HCT116 (cell line): ENCODE measurements at regions not wholly inside any gene's neighbourhood (a gene's known extent, or its start where the extent isn't known, plus 50 kb on each side); places are given as distances from the start of the nearest gene placed in this dataset.

ENCODE experiments used
- ATAC-seq: fragments of 200-7000 bp; cut with Tn5 transposase; 2 replicates; pipeline ENCODE4 v1.9.1; 2020; ENCODE audit warnings: mild to moderate bottlenecking, moderate library complexity
- BruUV-seq: library from RNA; stranded (reverse); fragments of 400-500 nt; replicated peaks from 2 replicates; lab custom pipeline; 2021; lab: Mats Ljungman, UMichigan
- CTCF ChIA-PET: fragments of 300-600 bp; sonication (Branson Sonifier 250); formaldehyde crosslinking; loops from one replicate; lab custom pipeline; 2021; ENCODE audit warnings: antibody characterized with exemption; lab: Charles Lee
- POLR2A ChIA-PET: fragments of 300-600, 350-600 bp; sonication (Branson Sonifier 250); formaldehyde crosslinking; loops from one replicate; lab custom pipeline; 2021; ENCODE audit warnings: antibody characterized with exemption; lab: Charles Lee
- RAD21 ChIA-PET, 2 experiments: fragments of 300-600 bp; sonication (Branson Sonifier 250); formaldehyde crosslinking; loops; one replicate each; lab custom pipeline; 2023; ENCODE audit warnings: low total read pairs in 2 of 2; ENCODE audit not compliant: uncharacterized antibody in 2 of 2, unreplicated experiment in 2 of 2, low non-redundant PET in 1 of 2; lab: Charles Lee
- DNase-seq: peaks from one replicate; pipeline ENCODE4 v3.0.0-alpha.2; 2010; ENCODE audit warnings: low read depth, low spot score
- H2AFZ ChIP-seq: fragments of 200-600 bp; shearing (Covaris generic), sonication (generic); 2 replicates; pipeline ENCODE4 v1.6.1; 2017; ENCODE audit warnings: low read depth, mixed run types, mixed read lengths, antibody characterized with exemption, low read length; ENCODE audit not compliant: poor library complexity, severe bottlenecking
- H3K27ac ChIP-seq: 2 replicates; pipeline ENCODE4 v1.5.1; 2012; ENCODE audit warnings: low read depth, low read length
- H3K27me3 ChIP-seq: fragments of 200-600 bp; sonication (generic); 2 replicates; pipeline ENCODE4 v1.6.1; 2016; ENCODE audit warnings: mixed run types, low read length, mixed read lengths; ENCODE audit not compliant: insufficient read depth
- H3K36me3 ChIP-seq, 2 experiments: fragments of 200-500 bp in 1 of 2; fragments of 200-600 bp in 1 of 2; sonication (Bioruptor generic) in 1 of 2; sonication (generic) in 1 of 2; 2 replicates each; pipeline versions ENCODE4 v1.5.1 to v1.6.1; 2014 to 2016; ENCODE audit warnings: low read length in 2 of 2, inconsistent platforms in 1 of 2, mixed read lengths in 1 of 2, mixed run types in 1 of 2; ENCODE audit not compliant: insufficient read depth in 2 of 2, control insufficient read depth in 1 of 2
- H3K4me1 ChIP-seq, 2 experiments: fragments of 200-600 bp in 1 of 2; sonication (generic) in 1 of 2; 2 replicates each; pipeline versions ENCODE4 v1.5.1 to v1.6.1; 2012 to 2017; ENCODE audit warnings: low read length in 2 of 2, inconsistent platforms in 1 of 2, mild to moderate bottlenecking in 1 of 2, mixed read lengths in 1 of 2, mixed run types in 1 of 2, moderate library complexity in 1 of 2; ENCODE audit not compliant: insufficient read depth in 2 of 2, control insufficient read depth in 1 of 2
- H3K4me2 ChIP-seq: fragments of 200-600 bp; sonication (generic); 2 replicates; pipeline ENCODE4 v1.6.1; 2017; ENCODE audit warnings: mixed run types, low read length, mixed read lengths
- H3K4me3 ChIP-seq, 2 experiments: fragments of 200-600 bp in 1 of 2; sonication (generic) in 1 of 2; replicated peaks in 1 of 2; 2 replicates each; pipeline ENCODE4 v1.5.1; 2011 to 2016; ENCODE audit warnings: low read length in 2 of 2, control low read depth in 1 of 2, low read depth in 1 of 2, mild to moderate bottlenecking in 1 of 2, mixed read lengths in 1 of 2, mixed run types in 1 of 2
- H3K79me2 ChIP-seq: fragments of 200-600 bp; sonication (generic); 2 replicates; pipeline ENCODE4 v1.6.1; 2017; ENCODE audit warnings: mild to moderate bottlenecking, mixed run types, low read length, moderate library complexity, mixed read lengths; ENCODE audit not compliant: insufficient read depth
- H3K9ac ChIP-seq: fragments of 200-600 bp; sonication (generic); 2 replicates; pipeline ENCODE4 v1.6.1; 2016; ENCODE audit warnings: low read length, mixed read lengths
- H3K9me2 ChIP-seq: fragments of 200-600 bp; sonication (generic), shearing (Covaris generic); 2 replicates; pipeline ENCODE4 v1.6.1; 2017; ENCODE audit warnings: mixed run types, mild to moderate bottlenecking, moderate library complexity; ENCODE audit not compliant: insufficient read depth
- H3K9me3 ChIP-seq, 2 experiments: fragments of 200-500 bp in 1 of 2; fragments of 200-600 bp in 1 of 2; sonication (Bioruptor generic) in 1 of 2; sonication (generic) in 1 of 2; 2 replicates each; pipeline ENCODE4 v1.6.1; 2014 to 2017; ENCODE audit warnings: low read length in 2 of 2, mixed read lengths in 2 of 2, inconsistent platforms in 1 of 2, low read depth in 1 of 2, mild to moderate bottlenecking in 1 of 2, mixed run types in 1 of 2, moderate library complexity in 1 of 2; ENCODE audit not compliant: control insufficient read depth in 1 of 2, insufficient read depth in 1 of 2
- H4K20me1 ChIP-seq: fragments of 200-600 bp; sonication (generic), shearing (Covaris generic); 2 replicates; pipeline ENCODE4 v1.6.1; 2017; ENCODE audit warnings: mixed run types, mild to moderate bottlenecking, moderate library complexity; ENCODE audit not compliant: insufficient read depth
- EGR1 ChIP-seq: IDR thresholded peaks from 2 replicates; pipeline ENCODE4 v1.6.1; 2012; ENCODE audit warnings: low read depth
- ELF1 ChIP-seq: IDR thresholded peaks from 2 replicates; pipeline ENCODE4 v1.6.1; 2012; ENCODE audit warnings: low read depth, borderline replicate concordance
- EZH2 ChIP-seq: fragments of 200-600 bp; sonication (generic); IDR thresholded peaks from 2 replicates; pipeline ENCODE4 v1.6.1; 2017; ENCODE audit warnings: antibody characterized with exemption, mixed run types
- FOSL1 ChIP-seq: IDR thresholded peaks from 2 replicates; pipeline ENCODE4 v1.6.1; 2012; ENCODE audit warnings: low read depth
- JUND ChIP-seq: IDR thresholded peaks from 2 replicates; pipeline ENCODE4 v1.6.1; 2012
- MAX ChIP-seq: IDR thresholded peaks from 2 replicates; pipeline ENCODE4 v1.6.1; 2012
- POLR2A ChIP-seq: IDR thresholded peaks from 2 replicates; pipeline ENCODE4 v1.7.0; 2011; ENCODE audit warnings: borderline replicate concordance; ENCODE audit not compliant: insufficient read depth, insufficient read length; ENCODE audit errors: extremely low read depth
- RAD21 ChIP-seq: IDR thresholded peaks from 2 replicates; pipeline ENCODE4 v1.6.1; 2012; ENCODE audit warnings: low read depth, mild to moderate bottlenecking
- REST ChIP-seq: IDR thresholded peaks from 2 replicates; pipeline ENCODE4 v1.6.1; 2012; ENCODE audit warnings: low read depth
- SIN3A ChIP-seq: IDR thresholded peaks from 2 replicates; pipeline ENCODE4 v1.6.1; 2012; ENCODE audit warnings: low read depth
- SP1 ChIP-seq: IDR thresholded peaks from 2 replicates; pipeline ENCODE4 v1.6.1; 2012; ENCODE audit warnings: low read depth
- SRF ChIP-seq: IDR thresholded peaks from 2 replicates; pipeline ENCODE4 v1.6.1; 2012; ENCODE audit warnings: low read depth
- TCF7L2 ChIP-seq: IDR thresholded peaks from 2 replicates; pipeline ENCODE4 v1.7.0; 2011; ENCODE audit warnings: borderline replicate concordance, inconsistent platforms; ENCODE audit not compliant: insufficient read depth, insufficient read length; ENCODE audit errors: extremely low read depth
- YY1 ChIP-seq: IDR thresholded peaks from 2 replicates; pipeline ENCODE4 v1.6.1; 2011; ENCODE audit warnings: low read length, low read depth, moderate library complexity, mild to moderate bottlenecking; ENCODE audit not compliant: insufficient replicate concordance; ENCODE audit errors: extremely low read depth
- ZBTB33 ChIP-seq: IDR thresholded peaks from 2 replicates; pipeline ENCODE4 v1.6.1; 2011; ENCODE audit warnings: mild to moderate bottlenecking, low read length, moderate library complexity; ENCODE audit not compliant: insufficient replicate concordance; ENCODE audit errors: extremely low read depth
- ZNF274 ChIP-seq: fragments of 200-500 bp; sonication (Bioruptor generic); IDR thresholded peaks from 2 replicates; pipeline ENCODE4 v1.6.1; 2014; ENCODE audit warnings: mild to moderate bottlenecking, low read depth, low read length, inconsistent platforms
- intact Hi-C: fragments of 100-400 bp; cut with micrococcal nuclease; formaldehyde crosslinking; loops from 2 replicates; pipeline ENCODE4 v1.10.0; 2022

- ChIA-PET CTCF (no interaction called here), POLR2A (no interaction called here), RAD21 (no interaction called here)
- no peaks in the 10 kb centered on the region for H3K4me1 ChIP-seq
- no peaks in the 10 kb centered on the region for H3K36me3 ChIP-seq
- no peak for TF ChIP-seq MAX
- TF ChIP-seq SIN3A = no peak
- no peak for TF ChIP-seq EZH2
- no peak for TF ChIP-seq SRF
- no peak for TF ChIP-seq RAD21
- no peak for TF ChIP-seq YY1
- TF ChIP-seq REST = no peak
- no peak for TF ChIP-seq ZBTB33
- no peak for TF ChIP-seq SP1
- no peak for TF ChIP-seq ZNF274
- TF ChIP-seq POLR2A = no peak
- TF ChIP-seq FOSL1 = no peak
- no peak for TF ChIP-seq TCF7L2
- no peak for TF ChIP-seq JUND
- TF ChIP-seq EGR1 = no peak
- no peak for TF ChIP-seq ELF1
- no peak for DNase-seq
- no peak overlapping the region for H3K9ac ChIP-seq
- H3K4me2 ChIP-seq = no peak overlapping the region
- BruUV-seq = no TSS peak
- no peak overlapping the region for H3K4me3 ChIP-seq
- H2AFZ ChIP-seq = no peak overlapping the region
- no peaks in the 10 kb centered on the region for H4K20me1 ChIP-seq
- H3K79me2 ChIP-seq = no peaks in the 10 kb centered on the region
- intact Hi-C loops = no loop called here
- H3K9me2 ChIP-seq = no peaks in the 10 kb centered on the region
- ATAC-seq = no peak
- no peaks in the 10 kb centered on the region for H3K9me3 ChIP-seq
- H3K27me3 ChIP-seq = no peaks in the 10 kb centered on the region
- H3K27ac ChIP-seq = no peak overlapping the region
Measured at GRCh38 chr6:6941201-6941600, 166.6 kb upstream of the RREB1 start.
